ENCODE measurements at regions not wholly inside any gene's neighbourhood (a gene's known extent, or its start where the extent isn't known, plus 50 kb on each side); places are given as distances from the start of the nearest gene placed in this dataset.

GRCh38 chr1:228963795-228964177 is 228.5 kb downstream of the RHOU start:
- no peak for TF ChIP-seq CTCF (IDR thresholded peaks at IDR 0.05 in 4 of 5, conservative IDR thresholded peaks at IDR 0.05 in 1 of 5)
- no peak for TF ChIP-seq POLR2A (IDR thresholded peaks at IDR 0.05)

Data from gastrocnemius medialis (tissue), 4 donors.